ENCODE measurements at regions not wholly inside any gene's neighbourhood (a gene's known extent, or its start where the extent isn't known, plus 50 kb on each side); places are given as distances from the start of the nearest gene placed in this dataset.

GRCh38 chr4:120314969-120315368 is 248.3 kb upstream of the MAD2L1 start:
- ATAC-seq (ENCODE audit: low read depth) (no peak), DNase-seq (no peak)
- in situ Hi-C loops (cut with MboI; ENCODE audit: low sequenced_read_pairs) (no loop called here), intact Hi-C loops (cut with micrococcal nuclease) (no loop called here), dilution Hi-C loops (cut with HindIII; ENCODE audit: low sequenced_read_pairs, unreplicated experiment) (no loop called here)
- Histone ChIP-seq H2AK9ac (replicated peaks; ENCODE audit: low read depth, low read length, poor library complexity) (no peak overlapping the region), H2BK5ac (ENCODE audit: low read depth, low read length, poor library complexity, severe bottlenecking) (no peak overlapping the region), H2BK120ac (ENCODE audit: low read depth, low read length) (no peak overlapping the region), H3K36me3 (ENCODE audit: control insufficient read depth, insufficient read depth, low read length) (no peaks in the 10 kb centered on the region), H3K9me3 (ENCODE audit: control insufficient read depth, insufficient read depth, low read length) (no peaks in the 10 kb centered on the region), H3K23ac (ENCODE audit: low read depth, low read length) (no peak overlapping the region), H3K4me1 (ENCODE audit: control insufficient read depth, insufficient read depth, low read length) (no peaks in the 10 kb centered on the region), H2BK20ac (ENCODE audit: low read depth, low read length) (no peak overlapping the region), H3K79me1 (ENCODE audit: low read depth in 1 of 2, low read length in 2 of 2) (no peaks in the 10 kb centered on the region), H2AK5ac (ENCODE audit: low read depth, low read length) (no peak overlapping the region), H3K18ac (ENCODE audit: low read depth, low read length) (no peak overlapping the region), H4K20me1 (ENCODE audit: insufficient read depth, low read length) (no peaks in the 10 kb centered on the region), H3K4ac (ENCODE audit: low read depth, low read length) (no peak overlapping the region), H2AFZ (replicated peaks; ENCODE audit: low read length, poor library complexity) (no peak overlapping the region), H4K91ac (ENCODE audit: insufficient read depth, low read depth, low read length) (no peak overlapping the region), H3K27me3 (ENCODE audit: control insufficient read depth, insufficient read depth, low read length) (no peaks in the 10 kb centered on the region), H3K9me1 (ENCODE audit: insufficient read depth, low read length) (no peaks in the 10 kb centered on the region), H4K5ac (ENCODE audit: low read depth, low read length) (no peak overlapping the region), H3K4me2 (ENCODE audit: low read depth, low read length) (no peak overlapping the region), H3K27ac (ENCODE audit: insufficient read depth, low read length) (no peak overlapping the region), H3K56ac (ENCODE audit: extremely low read depth, insufficient read depth, low read length) (no peak overlapping the region), H3K9ac (ENCODE audit: low read depth, low read length) (no peak overlapping the region), H4K8ac (ENCODE audit: low read depth in 2 of 2, low read length in 2 of 2) (no peak overlapping the region), H2BK15ac (ENCODE audit: low read depth, low read length) (no peak overlapping the region), H3K14ac (replicated peaks; ENCODE audit: low read depth, low read length) (no peak overlapping the region), H3K4me3 (ENCODE audit: insufficient read depth, low read depth, low read length) (no peak overlapping the region)
- ChIA-PET POLR2A (ENCODE audit: unreplicated experiment) (no interaction called here), CTCF (no interaction called here)
- WGBS, 2 experiments (ENCODE audit: extremely low coverage in 2 of 2, insufficient read length in 1 of 2) = no CpG with 5 or more reads among the region's 2 CpGs
- no TSS peak for BruUV-seq (replicated peaks)
- TF ChIP-seq CHD1 (IDR thresholded peaks at IDR 0.05; ENCODE audit: low read depth, low read length) (no peak), MAZ (IDR thresholded peaks at IDR 0.05; ENCODE audit: borderline replicate concordance, low read depth, low read length) (no peak), MXI1 (IDR thresholded peaks at IDR 0.05; ENCODE audit: borderline replicate concordance, low read depth, low read length) (no peak), RCOR1 (IDR thresholded peaks at IDR 0.05; ENCODE audit: insufficient replicate concordance, low read length) (no peak), RFX5 (IDR thresholded peaks at IDR 0.05; ENCODE audit: low read depth, low read length) (no peak), POLR2A (IDR thresholded peaks at IDR 0.05; ENCODE audit: low read depth, low read length) (no peak), RAD21 (IDR thresholded peaks at IDR 0.05; ENCODE audit: low read length) (no peak), MAFK (IDR thresholded peaks at IDR 0.05; ENCODE audit: low read depth, low read length) (no peak)
- TF ChIP-seq, protein P1, sequence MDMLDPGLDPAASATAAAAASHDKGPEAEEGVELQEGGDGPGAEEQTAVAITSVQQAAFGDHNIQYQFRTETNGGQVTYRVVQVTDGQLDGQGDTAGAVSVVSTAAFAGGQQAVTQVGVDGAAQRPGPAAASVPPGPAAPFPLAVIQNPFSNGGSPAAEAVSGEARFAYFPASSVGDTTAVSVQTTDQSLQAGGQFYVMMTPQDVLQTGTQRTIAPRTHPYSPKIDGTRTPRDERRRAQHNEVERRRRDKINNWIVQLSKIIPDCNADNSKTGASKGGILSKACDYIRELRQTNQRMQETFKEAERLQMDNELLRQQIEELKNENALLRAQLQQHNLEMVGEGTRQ (IDR thresholded peaks at IDR 0.05; ENCODE audit: low read depth, low read length) = no peak
- TF ChIP-seq, protein P2, sequence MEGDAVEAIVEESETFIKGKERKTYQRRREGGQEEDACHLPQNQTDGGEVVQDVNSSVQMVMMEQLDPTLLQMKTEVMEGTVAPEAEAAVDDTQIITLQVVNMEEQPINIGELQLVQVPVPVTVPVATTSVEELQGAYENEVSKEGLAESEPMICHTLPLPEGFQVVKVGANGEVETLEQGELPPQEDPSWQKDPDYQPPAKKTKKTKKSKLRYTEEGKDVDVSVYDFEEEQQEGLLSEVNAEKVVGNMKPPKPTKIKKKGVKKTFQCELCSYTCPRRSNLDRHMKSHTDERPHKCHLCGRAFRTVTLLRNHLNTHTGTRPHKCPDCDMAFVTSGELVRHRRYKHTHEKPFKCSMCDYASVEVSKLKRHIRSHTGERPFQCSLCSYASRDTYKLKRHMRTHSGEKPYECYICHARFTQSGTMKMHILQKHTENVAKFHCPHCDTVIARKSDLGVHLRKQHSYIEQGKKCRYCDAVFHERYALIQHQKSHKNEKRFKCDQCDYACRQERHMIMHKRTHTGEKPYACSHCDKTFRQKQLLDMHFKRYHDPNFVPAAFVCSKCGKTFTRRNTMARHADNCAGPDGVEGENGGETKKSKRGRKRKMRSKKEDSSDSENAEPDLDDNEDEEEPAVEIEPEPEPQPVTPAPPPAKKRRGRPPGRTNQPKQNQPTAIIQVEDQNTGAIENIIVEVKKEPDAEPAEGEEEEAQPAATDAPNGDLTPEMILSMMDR (conservative IDR thresholded peaks at IDR 0.05; ENCODE audit: low read depth, low read length) = no peak

Measured in IMR-90 (cell line).